Lower leg skin (tissue), 4 donors: ENCODE measurements at regions not wholly inside any gene's neighbourhood (a gene's known extent, or its start where the extent isn't known, plus 50 kb on each side); places are given as distances from the start of the nearest gene placed in this dataset.

Source experiments
- DNase-seq, 2 donors: peaks; one replicate each; pipeline ENCODE4 v3.0.0-alpha.2; 2019; ENCODE audit warnings: low spot score in 2 of 2
- H3K4me3 ChIP-seq: fragments of 200-600 bp; sonication (generic); 2 replicates; pipeline ENCODE4 v1.5.1; 2017; ENCODE audit warnings: mild to moderate bottlenecking, low read depth; ENCODE audit not compliant: poor library complexity, severe bottlenecking
- CTCF ChIP-seq, 3 donors: fragments of 450-650 bp; IDR thresholded peaks; one replicate each; pipeline ENCODE4 v1.5.1; 2016; ENCODE audit warnings: antibody characterized with exemption in 3 of 3, mild to moderate bottlenecking in 3 of 3, moderate library complexity in 2 of 3
- POLR2A ChIP-seq, 2 donors: fragments of 450-650 bp; IDR thresholded peaks; one replicate each; pipeline ENCODE4 v1.6.1; 2016 to 2017; ENCODE audit warnings: antibody characterized with exemption in 2 of 2, mild to moderate bottlenecking in 1 of 2, moderate library complexity in 1 of 2
- WGBS, 2 donors: methylation state at CpG; one replicate each; pipeline ENCODE4 v1.1.5; 2018; 5-methylcytosine and 5-hydroxymethylcytosine counted together
- intact Hi-C: fragments of 100-400 bp; cut with DNase I; formaldehyde crosslinking; loops from one replicate; pipeline ENCODE4 v1.15.0; 2023; ENCODE audit warnings: low total_unique reads

DNA sequence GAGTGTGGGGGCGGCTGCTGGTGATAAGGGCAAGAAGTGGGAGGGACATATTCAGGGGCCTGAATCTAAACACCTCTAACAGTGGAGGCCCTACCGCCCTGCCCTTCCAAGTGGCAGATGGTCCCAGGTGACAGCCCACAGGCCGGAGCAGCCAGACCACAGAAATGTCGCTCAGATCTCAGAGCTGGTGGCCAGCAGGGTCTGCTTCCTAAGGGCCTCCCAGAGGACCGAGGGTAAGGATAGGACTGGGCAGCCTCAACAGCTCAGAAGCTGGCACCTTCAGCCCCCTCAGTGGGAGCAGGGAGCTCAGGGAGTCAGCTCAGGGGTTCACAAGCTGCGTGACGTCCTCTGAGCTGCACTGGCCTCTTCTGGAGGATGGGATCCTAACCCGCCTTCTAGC is 201.8 kb upstream of the ZC3H12A start:
- TF ChIP-seq CTCF (IDR thresholded peaks at IDR 0.05) (no peak), POLR2A (IDR thresholded peaks at IDR 0.05) (no peak)
- no peak overlapping the region for H3K4me3 ChIP-seq
- DNase-seq, result no peak
- 75 to 80% methylated on average over 3 to 8 of the region's 8 CpGs for WGBS, 2 donors
- intact Hi-C loops, result no loop called here

GRCh38 chr1:37274486-37274885 is 199.9 kb upstream of the ZC3H12A start:
- 45 to 54% methylated on average over 8 of the region's 8 CpGs for WGBS, 2 donors
- intact Hi-C loops, result no loop called here
- TF ChIP-seq CTCF (IDR thresholded peaks at IDR 0.05) (no peak), POLR2A (IDR thresholded peaks at IDR 0.05) (no peak)
- no peak overlapping the region for H3K4me3 ChIP-seq
- no peak for DNase-seq

DNA sequence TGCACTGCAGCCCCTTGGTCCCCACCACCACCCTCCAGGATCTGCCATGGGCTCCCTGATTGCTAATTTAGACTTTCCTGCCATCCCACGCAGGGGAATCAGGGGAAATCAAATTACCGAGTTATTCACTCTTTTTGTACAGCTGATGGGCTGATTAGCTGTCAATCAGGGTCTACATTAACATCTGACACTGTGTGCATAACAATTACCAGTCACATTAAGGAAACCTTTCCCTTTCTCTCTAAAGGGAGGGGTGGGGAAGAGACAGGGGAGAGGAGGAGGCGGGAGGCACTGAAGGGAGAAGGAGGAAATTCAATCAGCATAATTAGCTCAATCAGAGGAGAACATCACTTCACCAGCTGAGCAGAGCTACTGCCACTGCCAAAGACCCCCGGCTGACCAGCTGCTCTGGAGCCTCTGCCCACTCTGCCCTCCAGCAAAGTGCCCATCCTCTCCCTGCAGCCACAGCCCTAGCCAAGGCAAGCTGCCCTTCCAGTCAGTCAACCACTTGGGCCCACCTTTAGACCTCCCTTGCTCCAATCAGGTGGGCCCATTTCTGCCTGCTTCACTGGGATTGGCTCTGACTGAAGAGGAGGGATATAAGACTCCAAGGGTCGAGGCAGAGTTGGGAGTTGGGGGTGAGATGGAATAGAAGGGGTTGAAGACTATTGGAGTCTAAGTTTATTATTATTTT is 199.3 kb upstream of the ZC3H12A start:
- WGBS, 2 donors, result 57 to 58% methylated on average over 5 of the region's 5 CpGs
- H3K4me3 ChIP-seq, result no peak overlapping the region
- no peak for DNase-seq
- intact Hi-C loops, result no loop called here
- TF ChIP-seq CTCF (IDR thresholded peaks at IDR 0.05) (no peak), POLR2A (IDR thresholded peaks at IDR 0.05) (no peak)

- 65 to 72% methylated on average over 2 of the region's 2 CpGs for WGBS, 2 donors
- no peak for TF ChIP-seq CTCF (IDR thresholded peaks at IDR 0.05)
- TF ChIP-seq POLR2A (IDR thresholded peaks at IDR 0.05), result no peak
- intact Hi-C loops, result no loop called here
- no peak overlapping the region for H3K4me3 ChIP-seq
- DNase-seq, result no peak
Measured at GRCh38 chr1:37277366-37277765, 197.0 kb upstream of the ZC3H12A start.

- TF ChIP-seq POLR2A (IDR thresholded peaks at IDR 0.05) (no peak), CTCF (IDR thresholded peaks at IDR 0.05) (no peak)
- 53 to 56% methylated on average over 3 of the region's 3 CpGs for WGBS, 2 donors
- H3K4me3 ChIP-seq, result no peak overlapping the region
- intact Hi-C loops, result no loop called here
- no peak for DNase-seq
Measured at GRCh38 chr1:37281354-37281753, 193.0 kb upstream of the ZC3H12A start.

GRCh38 chr1:37282764-37283163 is 191.6 kb upstream of the ZC3H12A start:
- intact Hi-C loops, result no loop called here
- no peak overlapping the region for H3K4me3 ChIP-seq
- DNase-seq, result no peak
- WGBS, 2 donors, result 52 to 60% methylated on average over 6 of the region's 6 CpGs
- TF ChIP-seq POLR2A (IDR thresholded peaks at IDR 0.05) (no peak), CTCF (IDR thresholded peaks at IDR 0.05) (no peak)
